ENCODE measurements at regions not wholly inside any gene's neighbourhood (a gene's known extent, or its start where the extent isn't known, plus 50 kb on each side); places are given as distances from the start of the nearest gene placed in this dataset.

DNA sequence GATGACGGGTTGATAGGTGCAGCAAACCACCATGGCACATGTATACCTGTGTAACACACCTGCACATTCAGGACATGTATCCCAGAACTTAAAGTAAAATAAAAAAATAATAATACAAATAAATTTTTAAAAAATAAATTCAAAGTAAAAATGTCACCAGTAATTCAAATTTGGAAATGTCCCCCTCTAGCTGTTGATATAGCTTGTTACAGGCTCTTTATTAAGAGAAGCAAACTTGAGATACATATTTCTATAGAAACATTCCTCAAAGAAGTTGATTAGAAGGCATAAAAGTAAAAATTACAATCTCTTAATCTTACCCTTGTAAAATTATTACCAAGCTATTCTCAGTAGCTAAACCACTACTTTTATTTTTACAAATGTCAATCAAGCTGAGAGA lies 1397.0 kb downstream of the FAM133A start:
- Histone ChIP-seq H3K79me1 (ENCODE audit: low read depth, low read length) (no peaks in the 10 kb centered on the region), H3K9me3 (ENCODE audit: insufficient read depth in 2 of 2, low read depth in 1 of 2, low read length in 1 of 2) (no peaks in the 10 kb centered on the region), H2BK15ac (ENCODE audit: low read length) (no peak overlapping the region), H3K79me2 (ENCODE audit: control insufficient read depth in 1 of 2, insufficient read depth in 2 of 2, low read length in 2 of 2) (no peaks in the 10 kb centered on the region), H3K4me1 (replicated peaks in 1 of 4; ENCODE audit: control insufficient read depth in 3 of 4, insufficient read depth in 4 of 4, low read length in 3 of 4) (peaks cover 0 to 2% (median 0%) of the 10 kb centered on the region in 4 experiments; a peak in 1 of 7 replicates), H4K91ac (replicated peaks; ENCODE audit: insufficient read length, low read length) (no peak overlapping the region), H2AFZ (ENCODE audit: low read length) (no peak overlapping the region), H3K23ac (ENCODE audit: insufficient read length) (no peak overlapping the region), H3K4me3 (ENCODE audit: extremely low read depth in 1 of 4, insufficient read depth in 2 of 4, low read depth in 3 of 4, low read length in 4 of 4) (no peak overlapping the region), H2BK20ac (ENCODE audit: low read length) (no peak overlapping the region), H4K20me1 (replicated peaks in 1 of 2; ENCODE audit: control insufficient read depth in 1 of 2, insufficient read depth in 2 of 2, low read length in 2 of 2) (no peaks in the 10 kb centered on the region), H3K56ac (replicated peaks; ENCODE audit: insufficient read length, low read depth, low read length) (no peak overlapping the region), H3K9ac (replicated peaks in 1 of 4; ENCODE audit: extremely low read depth in 1 of 4, low read depth in 3 of 4, low read length in 3 of 4) (no peak overlapping the region), H3K4ac (replicated peaks; ENCODE audit: insufficient read length, low read depth, low read length) (no peak overlapping the region), H3K18ac (ENCODE audit: extremely low read depth, low read length) (no peak overlapping the region), H4K8ac (ENCODE audit: extremely low read depth, insufficient read depth, low read length) (no peak overlapping the region), H2BK120ac (replicated peaks; ENCODE audit: low read depth, low read length) (no peak overlapping the region), H4K5ac (ENCODE audit: insufficient read length, low read depth, low read length) (no peak overlapping the region), H3K36me3 (ENCODE audit: control insufficient read depth in 2 of 4, insufficient read depth in 4 of 4, low read length in 3 of 4) (no peaks in the 10 kb centered on the region), H3K23me2 (ENCODE audit: low read depth, low read length) (no peaks in the 10 kb centered on the region), H2BK12ac (ENCODE audit: low read depth, low read length) (no peak overlapping the region), H2AK5ac (ENCODE audit: low read depth, low read length) (no peak overlapping the region), H2BK5ac (ENCODE audit: low read depth, low read length) (no peak overlapping the region), H3K27ac (ENCODE audit: low read depth, low read length) (no peak overlapping the region), H3K14ac (ENCODE audit: insufficient read length) (no peak overlapping the region), H3K27me3 (replicated peaks in 1 of 4; ENCODE audit: control insufficient read depth in 3 of 4, extremely low read depth in 1 of 4, insufficient read depth in 3 of 4, low read length in 3 of 4) (no peaks in the 10 kb centered on the region), H3K4me2 (ENCODE audit: insufficient read depth in 1 of 2, low read depth in 2 of 2, low read length in 2 of 2) (no peak overlapping the region)
- no peak for TF ChIP-seq CHD1 (IDR thresholded peaks at IDR 0.05; ENCODE audit: low read depth, low read length)
- no peak for TF ChIP-seq SRF (IDR thresholded peaks at IDR 0.05; ENCODE audit: low read depth, low read length)
- no peak for TF ChIP-seq BCL11A (IDR thresholded peaks at IDR 0.05; ENCODE audit: low read depth in 2 of 2, low read length in 2 of 2)
- TF ChIP-seq RAD21 (IDR thresholded peaks at IDR 0.05 in 1 of 2, conservative IDR thresholded peaks at IDR 0.05 in 1 of 2; ENCODE audit: low read depth in 2 of 2, low read length in 2 of 2) = no peak
- TF ChIP-seq POLR2AphosphoS5 (IDR thresholded peaks at IDR 0.05; ENCODE audit: low read depth, low read length) = no peak
- no peak for TF ChIP-seq SIRT6 (IDR thresholded peaks at IDR 0.05; ENCODE audit: low read length)
- TF ChIP-seq TBP (IDR thresholded peaks at IDR 0.05; ENCODE audit: low read depth, low read length) = no peak
- no peak for TF ChIP-seq ZNF274 (IDR thresholded peaks at IDR 0.05; ENCODE audit: borderline replicate concordance, extremely low read depth, low read length)
- WGBS, 2 experiments (ENCODE audit: extremely low coverage in 1 of 2, insufficient coverage in 1 of 2, insufficient read length in 1 of 2, insufficient replicate concordance in 2 of 2, low coverage in 1 of 2, low lambda C conversion rate in 2 of 2, missing lambda C conversion rate in 1 of 2) = 80% methylated on average over 1 of the region's 1 CpG; no CpG with 5 or more reads in 1 of the 2 experiments
- ChIA-PET POLR2A (ENCODE audit: partially characterized antibody) (no interaction called here), CTCF (ENCODE audit: partially characterized antibody) (no interaction called here)
- DNase-seq (ENCODE audit: low read depth in 1 of 2, low spot score in 2 of 2) (no peak), FAIRE-seq (no peak)

Measured in H1 (cell line).